Thyroid gland (tissue), 4 donors: ENCODE measurements at regions not wholly inside any gene's neighbourhood (a gene's known extent, or its start where the extent isn't known, plus 50 kb on each side); places are given as distances from the start of the nearest gene placed in this dataset.

Experiments used
- DNase-seq, 2 donors: peaks; one replicate each; pipeline ENCODE4 v3.0.0-alpha.2; 2019
- H3K27ac ChIP-seq, 3 donors: fragments of 200-600 bp; sonication (generic); 1 replicate in 2 of 3; 2 replicates in 1 of 3; pipeline ENCODE4 v1.5.1; 2016 to 2019; ENCODE audit warnings: mild to moderate bottlenecking in 1 of 3, moderate library complexity in 1 of 3
- H3K27me3 ChIP-seq: fragments of 200-600 bp; sonication (generic); one replicate; pipeline ENCODE4 v1.5.1; 2019
- H3K36me3 ChIP-seq, 2 donors: fragments of 200-600 bp; sonication (generic); one replicate each; pipeline ENCODE4 v1.5.1; 2016 to 2019
- H3K4me1 ChIP-seq, 2 donors: fragments of 200-600 bp; sonication (generic); one replicate each; pipeline ENCODE4 v1.5.1; 2017 to 2019
- H3K4me3 ChIP-seq, 3 donors: fragments of 200-600 bp; sonication (generic); replicated peaks in 1 of 3; 1 replicate in 2 of 3; 2 replicates in 1 of 3; pipeline ENCODE4 v1.5.1; 2016; ENCODE audit warnings: mild to moderate bottlenecking in 1 of 3
- H3K9me3 ChIP-seq: fragments of 200-600 bp; sonication (generic); one replicate; pipeline ENCODE4 v1.5.1; 2017
- CTCF ChIP-seq, 6 experiments: fragments of 200-600 bp in 3 of 6; fragments of 450-650 bp in 3 of 6; sonication (generic) in 3 of 6; IDR thresholded peaks; one replicate each; pipeline ENCODE4 v1.5.1; 2016 to 2019; ENCODE audit warnings: antibody characterized with exemption in 6 of 6, mild to moderate bottlenecking in 2 of 6, inconsistent platforms in 1 of 6, moderate library complexity in 1 of 6
- POLR2A ChIP-seq, 2 donors: fragments of 450-650 bp; IDR thresholded peaks; one replicate each; pipeline ENCODE4 v1.6.1; 2017; ENCODE audit warnings: antibody characterized with exemption in 2 of 2, mild to moderate bottlenecking in 2 of 2, moderate library complexity in 1 of 2
- whole genome bisulfite sequencing, 2 donors: methylation state at CpG; one replicate each; pipeline ENCODE4 v1.1.5; 2017; 5-methylcytosine and 5-hydroxymethylcytosine counted together
- intact Hi-C: fragments of 100-400 bp; cut with DNase I; formaldehyde crosslinking; loops from one replicate; pipeline ENCODE4 v1.15.1; 2023

DNA sequence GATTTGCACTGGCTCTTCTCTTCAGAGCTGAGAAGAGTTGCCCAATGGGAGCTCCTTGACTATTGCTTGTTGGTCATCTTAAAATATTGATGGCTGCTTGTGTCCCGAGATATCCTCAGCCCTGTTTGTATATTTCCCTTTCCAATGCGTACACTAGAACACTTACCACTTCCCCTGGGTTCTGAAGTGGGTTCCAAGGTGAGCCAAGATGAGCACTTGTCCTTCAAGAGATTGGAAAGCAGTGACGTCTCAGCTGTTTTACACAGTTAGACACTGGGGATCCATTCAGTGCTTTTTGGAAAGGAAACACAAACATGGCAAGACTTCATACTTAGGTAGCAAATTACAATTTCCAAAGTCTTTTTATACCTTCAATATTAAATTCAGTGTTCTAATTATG lies 716.4 kb upstream of the CITED2 start:
- H3K4me3 ChIP-seq: no peak overlapping the region
- no peaks in the 10 kb centered on the region for H3K36me3 ChIP-seq
- peaks cover 0 to 5% of the 10 kb centered on the region in 2 donors for H3K4me1 ChIP-seq
- intact Hi-C loops: no loop called here
- no peaks in the 10 kb centered on the region for H3K9me3 ChIP-seq
- TF ChIP-seq POLR2A (IDR thresholded peaks at IDR 0.05): no peak
- no peak for TF ChIP-seq CTCF (IDR thresholded peaks at IDR 0.05)
- 27 to 41% methylated on average over 3 of the region's 3 CpGs for WGBS, 2 donors
- DNase-seq: peak; percentile 69 to 76
- peak overlapping the region; percentile 40 to 74 (median 56) for H3K27ac ChIP-seq
- no peaks in the 10 kb centered on the region for H3K27me3 ChIP-seq

DNA sequence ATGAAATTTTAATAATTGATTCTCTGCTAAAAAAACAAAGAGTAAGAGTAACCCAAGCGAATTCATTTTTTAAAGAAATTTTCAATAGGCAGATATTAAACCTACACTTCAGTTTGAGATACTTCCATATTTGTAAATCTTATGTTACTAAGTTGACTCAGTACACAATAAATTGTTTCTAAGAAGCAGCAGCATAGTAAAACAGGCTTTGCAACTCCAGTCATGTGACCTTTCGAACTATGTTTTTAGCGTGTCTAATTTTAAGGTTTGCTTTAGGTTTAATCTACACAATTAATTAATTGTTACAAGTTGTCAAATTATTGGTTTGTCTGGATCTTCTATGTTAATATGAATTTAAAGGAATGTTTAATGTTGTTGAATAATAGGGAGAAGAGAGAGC lies 708.9 kb upstream of the CITED2 start:
- intact Hi-C loops: no loop called here
- 80 to 82% methylated on average over 3 of the region's 3 CpGs for WGBS, 2 donors
- Histone ChIP-seq H3K27ac (no peak overlapping the region), H3K9me3 (no peaks in the 10 kb centered on the region), H3K4me3 (no peak overlapping the region), H3K27me3 (no peaks in the 10 kb centered on the region), H3K4me1 (peaks cover 15 to 28% of the 10 kb centered on the region in 2 donors), H3K36me3 (no peaks in the 10 kb centered on the region)
- no peak for TF ChIP-seq CTCF (IDR thresholded peaks at IDR 0.05)
- no peak for TF ChIP-seq POLR2A (IDR thresholded peaks at IDR 0.05)
- no peak for DNase-seq

- no peak for DNase-seq
- Histone ChIP-seq H3K27ac (peak overlapping the region in 1 of 3 donors; percentile 2), H3K36me3 (no peaks in the 10 kb centered on the region), H3K4me3 (no peak overlapping the region), H3K9me3 (no peaks in the 10 kb centered on the region), H3K27me3 (no peaks in the 10 kb centered on the region), H3K4me1 (peaks cover 17 to 33% of the 10 kb centered on the region in 2 donors)
- WGBS, 2 donors: 45 to 61% methylated on average over 1 of the region's 1 CpG
- TF ChIP-seq CTCF (IDR thresholded peaks at IDR 0.05) (no peak), POLR2A (IDR thresholded peaks at IDR 0.05) (no peak)
- intact Hi-C loops: no loop called here
Observed at GRCh38 chr6:140082867-140083297, 708.4 kb upstream of the CITED2 start.

DNA sequence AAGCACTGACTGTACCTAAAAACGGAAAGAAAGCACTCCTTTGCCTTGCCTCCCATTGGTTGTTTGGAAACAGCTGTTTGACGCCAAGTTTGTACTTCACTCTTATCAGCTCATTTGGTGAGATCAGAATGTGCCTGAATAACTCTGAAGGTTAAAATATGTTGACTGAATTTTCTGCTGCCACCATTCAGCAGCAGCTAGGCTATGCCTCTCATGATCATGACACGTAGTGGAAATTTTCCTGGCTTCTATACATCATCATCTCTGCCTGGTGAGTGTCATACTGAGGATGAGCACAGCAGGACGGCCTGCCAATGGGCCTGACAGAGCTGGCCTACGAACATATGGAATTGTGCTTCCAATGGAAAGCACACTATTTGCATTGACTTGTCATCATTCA lies 704.9 kb upstream of the CITED2 start:
- WGBS, 2 donors: 77 to 87% methylated on average over 5 of the region's 5 CpGs
- Histone ChIP-seq H3K36me3 (no peaks in the 10 kb centered on the region), H3K9me3 (no peaks in the 10 kb centered on the region), H3K4me3 (no peak overlapping the region), H3K4me1 (peaks cover 17 to 34% of the 10 kb centered on the region in 2 donors), H3K27me3 (no peaks in the 10 kb centered on the region), H3K27ac (peak overlapping the region; percentile 42 to 85 (median 51))
- intact Hi-C loops: no loop called here
- TF ChIP-seq CTCF (IDR thresholded peaks at IDR 0.05) (no peak), POLR2A (IDR thresholded peaks at IDR 0.05) (no peak)
- DNase-seq: no peak

- peak overlapping the region; percentile 42 to 85 (median 51) for H3K27ac ChIP-seq
- WGBS, 2 donors: 37 to 39% methylated on average over 3 of the region's 3 CpGs
- peaks cover 17 to 34% of the 10 kb centered on the region in 2 donors for H3K4me1 ChIP-seq
- no peak for DNase-seq
- H3K9me3 ChIP-seq: no peaks in the 10 kb centered on the region
- no peaks in the 10 kb centered on the region for H3K36me3 ChIP-seq
- no peak for TF ChIP-seq CTCF (IDR thresholded peaks at IDR 0.05)
- TF ChIP-seq POLR2A (IDR thresholded peaks at IDR 0.05): no peak
- H3K4me3 ChIP-seq: no peak overlapping the region
- intact Hi-C loops: no loop called here
- no peaks in the 10 kb centered on the region for H3K27me3 ChIP-seq
Observed at GRCh38 chr6:140078561-140079125, 704.2 kb upstream of the CITED2 start.
